K562 (cell line): ENCODE measurements at regions not wholly inside any gene's neighbourhood (a gene's known extent, or its start where the extent isn't known, plus 50 kb on each side); places are given as distances from the start of the nearest gene placed in this dataset.

Experiments used
- ATAC-seq: fragments of 200-7000 bp; cut with Tn5 transposase; 3 replicates; pipeline ENCODE4 v1.9.1; 2020; ENCODE audit warnings: moderate library complexity
- BruUV-seq: library from RNA; stranded (reverse); fragments of 400-500 nt; replicated peaks from 2 replicates; lab custom pipeline; 2021; lab: Mats Ljungman, UMichigan
- CTCF ChIA-PET: fragments of 300-600 bp; formaldehyde crosslinking; extraction: SDS; loops from one replicate; lab custom pipeline; 2021; ENCODE audit warnings: low intra/inter-chr PET ratio; lab: Yijun Ruan, JAX
- POLR2A ChIA-PET: fragments of 300-600, 350-650 bp; sonication (Branson Sonifier 250); formaldehyde crosslinking; extraction: SDS; loops from one replicate; lab custom pipeline; 2021; ENCODE audit warnings: antibody characterized with exemption, inconsistent platforms; lab: Yijun Ruan, JAX
- DNase-seq, 4 experiments: peaks; one replicate each; pipeline versions ENCODE4 v3.0.0 to v3.0.0-alpha.2; 2011 to 2018; ENCODE audit warnings: low spot score in 3 of 4, mixed read lengths in 3 of 4; ENCODE audit errors: extremely low read depth in 1 of 4
- FAIRE-seq: peaks from 2 replicates; lab custom pipeline; 2011; peaks lifted over from hg19 to GRCh38; lab: Jason Lieb, UNC
- H2AFZ ChIP-seq: 2 replicates; pipeline ENCODE4 v1.6.0; 2011; ENCODE audit warnings: low read depth, low read length, control low read depth, inconsistent platforms
- H3K27ac ChIP-seq: fragments of 200-600 bp; 3 replicates; pipeline ENCODE4 v1.8.0; 2011; ENCODE audit warnings: low read depth, mild to moderate bottlenecking, control low read depth, inconsistent platforms, low read length, moderate library complexity, mixed read lengths; ENCODE audit errors: extremely low read depth
- H3K27me3 ChIP-seq, 2 experiments: fragments of 300-600 bp in 1 of 2; 2 replicates in 1 of 2; 3 replicates in 1 of 2; pipeline versions ENCODE4 v1.6.0 to v1.8.0; 2011; ENCODE audit warnings: inconsistent platforms in 2 of 2, low read length in 2 of 2, mild to moderate bottlenecking in 1 of 2, mixed read lengths in 1 of 2, moderate library complexity in 1 of 2; ENCODE audit not compliant: control insufficient read depth in 2 of 2, insufficient read depth in 2 of 2
- H3K36me3 ChIP-seq: fragments of 300-600 bp; 3 replicates; pipeline ENCODE4 v1.8.0; 2011; ENCODE audit warnings: mild to moderate bottlenecking, low read length, inconsistent platforms; ENCODE audit not compliant: control insufficient read depth, insufficient read depth
- H3K4me1 ChIP-seq, 2 experiments: fragments of 200-600 bp in 1 of 2; replicated peaks in 1 of 2; 2 replicates in 1 of 2; 3 replicates in 1 of 2; pipeline versions ENCODE4 v1.5.1 to v1.8.0; 2011; ENCODE audit warnings: inconsistent platforms in 2 of 2, low read length in 2 of 2, mild to moderate bottlenecking in 1 of 2, mixed read lengths in 1 of 2, moderate library complexity in 1 of 2; ENCODE audit not compliant: control insufficient read depth in 2 of 2, insufficient read depth in 2 of 2
- H3K4me2 ChIP-seq: 2 replicates; pipeline ENCODE4 v1.6.1; 2011; ENCODE audit warnings: low read length, control low read depth, inconsistent platforms, mixed read lengths; ENCODE audit not compliant: insufficient read depth
- H3K4me3 ChIP-seq: fragments of 200-600 bp; sonication (generic), shearing (Covaris generic); 2 replicates; pipeline ENCODE4 v1.5.1; 2016; ENCODE audit warnings: control low read depth, inconsistent platforms
- H3K79me2 ChIP-seq: fragments of 200-600 bp; 3 replicates; pipeline ENCODE4 v1.8.0; 2011; ENCODE audit warnings: low read length, inconsistent platforms; ENCODE audit not compliant: control insufficient read depth, insufficient read depth
- H3K9ac ChIP-seq, 2 experiments: 2 replicates each; pipeline versions ENCODE4 v1.6.0 to v1.6.1; 2011; ENCODE audit warnings: low read depth in 2 of 2, low read length in 2 of 2, control low read depth in 1 of 2, inconsistent platforms in 1 of 2, mild to moderate bottlenecking in 1 of 2, mixed read lengths in 1 of 2; ENCODE audit not compliant: insufficient read depth in 1 of 2
- H3K9me1 ChIP-seq: one replicate; pipeline ENCODE4 v1.6.0; 2011; ENCODE audit warnings: inconsistent platforms, mild to moderate bottlenecking, low read length, moderate library complexity; ENCODE audit not compliant: control insufficient read depth, insufficient read depth
- H3K9me3 ChIP-seq: replicated peaks from 2 replicates; pipeline ENCODE4 v1.5.1; 2011; ENCODE audit warnings: low read depth, low read length, inconsistent platforms; ENCODE audit not compliant: control insufficient read depth, insufficient read depth
- H4K20me1 ChIP-seq: replicated peaks from 2 replicates; pipeline ENCODE4 v1.6.1; 2011; ENCODE audit warnings: low read length, inconsistent platforms, mixed read lengths; ENCODE audit not compliant: control insufficient read depth, insufficient read depth
- DLX4 ChIP-seq: fragments of 250-450 bp; sonication (Bioruptor Pico); IDR thresholded peaks from 2 replicates; pipeline ENCODE4 v1.6.1; 2021; ENCODE audit warnings: mild to moderate bottlenecking
- E2F5 ChIP-seq: sonication (generic); formaldehyde crosslinking; IDR thresholded peaks from 2 replicates; pipeline ENCODE4 v1.8.0; 2022; ENCODE audit warnings: mild to moderate bottlenecking, missing genetic modification reagents
- HEY1 ChIP-seq: fragments of 250-450 bp; sonication (Bioruptor Pico); IDR thresholded peaks from 2 replicates; pipeline ENCODE4 v1.5.0; 2020; ENCODE audit warnings: mild to moderate bottlenecking, moderate library complexity, borderline replicate concordance
- MED1 ChIP-seq: sonication (generic); formaldehyde crosslinking; IDR thresholded peaks from 2 replicates; pipeline ENCODE4 v1.8.1; 2023; ENCODE audit warnings: missing genetic modification reagents, borderline replicate concordance
- NFXL1 ChIP-seq: fragments of 450-650 bp; formaldehyde crosslinking; IDR thresholded peaks from 2 replicates; pipeline ENCODE4 v1.4.0; 2021; ENCODE audit warnings: mild to moderate bottlenecking
- RBM34 ChIP-seq: fragments of 200-400 bp; formaldehyde crosslinking; IDR thresholded peaks from 2 replicates; pipeline ENCODE4 v1.6.1; 2018; ENCODE audit warnings: low read length, borderline replicate concordance; ENCODE audit not compliant: insufficient read depth
- SMARCC2 ChIP-seq: fragments of 450-650 bp; IDR thresholded peaks from 2 replicates; pipeline ENCODE4 v1.6.1; 2017; ENCODE audit warnings: antibody characterized with exemption, moderate library complexity, mild to moderate bottlenecking, low read depth
- STAG1 ChIP-seq: sonication (generic); formaldehyde crosslinking; IDR thresholded peaks from 2 replicates; pipeline ENCODE4 v1.5.0; 2020; ENCODE audit warnings: missing genetic modification reagents, borderline replicate concordance
- ZBTB8A ChIP-seq: fragments of 450-650 bp; IDR thresholded peaks from 2 replicates; pipeline ENCODE4 v1.6.1; 2018; ENCODE audit warnings: mild to moderate bottlenecking, moderate library complexity; ENCODE audit not compliant: partially characterized antibody
- WGBS: fragments of 100-300 bp; shearing (Covaris generic); methylation state at CpG from one replicate; pipeline ENCODE4 v1.1.6; 2016; ENCODE audit warnings: low coverage, mixed read lengths; ENCODE audit not compliant: insufficient coverage; ENCODE audit errors: missing lambda C conversion rate; 5-methylcytosine and 5-hydroxymethylcytosine counted together
- in situ Hi-C: fragments of 300-500 bp; cut with MboI; formaldehyde crosslinking; loops from 4 replicates; pipeline ENCODE4 v1.15.0; 2018; ENCODE audit warnings: inconsistent platforms, mixed read lengths
- intact Hi-C: fragments of 100-400 bp; cut with micrococcal nuclease; formaldehyde crosslinking; loops from 2 replicates; pipeline ENCODE4 v1.14.2; 2022
- TF ChIP-seq, protein P1 (sequence below): fragments of 250-450 bp; sonication (Bioruptor Pico); IDR thresholded peaks from 2 replicates; pipeline ENCODE4 v1.8.0; 2022; ENCODE audit warnings: moderate library complexity, mild to moderate bottlenecking, inconsistent platforms

- POLR2A ChIA-PET: no interaction called here
- H3K4me1 ChIP-seq: no peaks in the 10 kb centered on the region
- H3K36me3 ChIP-seq: no peaks in the 10 kb centered on the region
- BruUV-seq: no TSS peak
- no peak overlapping the region for H3K27ac ChIP-seq
- intact Hi-C loops (no loop called here), in situ Hi-C loops (no loop called here)
- no peak overlapping the region for H3K9ac ChIP-seq
- H3K4me2 ChIP-seq: no peak overlapping the region
- 0% methylated on average over 2 of the region's 2 CpGs for WGBS
- no peak overlapping the region for H3K4me3 ChIP-seq
- DNase-seq (no peak), ATAC-seq (no peak), FAIRE-seq (no peak)
- no peaks in the 10 kb centered on the region for H3K27me3 ChIP-seq
- no peaks in the 10 kb centered on the region for H3K9me1 ChIP-seq
- no peaks in the 10 kb centered on the region for H3K79me2 ChIP-seq
- H3K9me3 ChIP-seq: no peaks in the 10 kb centered on the region
- CTCF ChIA-PET: no interaction called here
- no peak overlapping the region for H2AFZ ChIP-seq
- H4K20me1 ChIP-seq: no peaks in the 10 kb centered on the region
- TF ChIP-seq RBM34 (no peak), ZBTB8A (no peak), NFXL1 (no peak), SMARCC2 (no peak), E2F5 (CRISPR knock-in tag) (no peak), MED1 (CRISPR knock-in tag) (no peak), STAG1 (CRISPR knock-in tag) (no peak), HEY1 (CRISPR knock-in tag) (no peak), DLX4 (CRISPR knock-in tag) (no peak)
- TF ChIP-seq, protein P1, sequence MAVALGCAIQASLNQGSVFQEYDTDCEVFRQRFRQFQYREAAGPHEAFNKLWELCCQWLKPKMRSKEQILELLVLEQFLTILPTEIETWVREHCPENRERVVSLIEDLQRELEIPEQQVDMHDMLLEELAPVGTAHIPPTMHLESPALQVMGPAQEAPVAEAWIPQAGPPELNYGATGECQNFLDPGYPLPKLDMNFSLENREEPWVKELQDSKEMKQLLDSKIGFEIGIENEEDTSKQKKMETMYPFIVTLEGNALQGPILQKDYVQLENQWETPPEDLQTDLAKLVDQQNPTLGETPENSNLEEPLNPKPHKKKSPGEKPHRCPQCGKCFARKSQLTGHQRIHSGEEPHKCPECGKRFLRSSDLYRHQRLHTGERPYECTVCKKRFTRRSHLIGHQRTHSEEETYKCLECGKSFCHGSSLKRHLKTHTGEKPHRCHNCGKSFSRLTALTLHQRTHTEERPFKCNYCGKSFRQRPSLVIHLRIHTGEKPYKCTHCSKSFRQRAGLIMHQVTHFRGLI (CRISPR knock-in tag): no peak
Measured at GRCh38 chr2:217539126-217539525, 463.7 kb downstream of the TNS1 start.
